ENCODE measurements at regions not wholly inside any gene's neighbourhood (a gene's known extent, or its start where the extent isn't known, plus 50 kb on each side); places are given as distances from the start of the nearest gene placed in this dataset.
"Not testable (repeated sequence)": the region's sequence is repeated elsewhere in the genome, so short reads cannot be mapped to it uniquely, and the experiment has no call there.

- H3K4me1 ChIP-seq (ENCODE audit: insufficient read depth, low read length), result no peaks in the 10 kb centered on the region
- no peak overlapping the region for H2AFZ ChIP-seq (ENCODE audit: low read depth, low read length)
- H3K27me3 ChIP-seq (ENCODE audit: insufficient read depth, low read length), result peaks cover 18% of the 10 kb centered on the region
- H3K4me3 ChIP-seq (ENCODE audit: low read length), result no peak overlapping the region
- H3K36me3 ChIP-seq (ENCODE audit: insufficient read depth, low read length), result no peaks in the 10 kb centered on the region
- no peaks in the 10 kb centered on the region for H3K9me3 ChIP-seq (ENCODE audit: low read length)
Observed at GRCh38 chr2:175363699-175364098, 182.2 kb upstream of the ATP5MC3 start.

GRCh38 chr2:175362331-175362730, 180.8 kb upstream of the ATP5MC3 start:
- H3K27me3 ChIP-seq (ENCODE audit: insufficient read depth, low read length), result peaks cover 18% of the 10 kb centered on the region
- H3K9me3 ChIP-seq (ENCODE audit: low read length), result no peaks in the 10 kb centered on the region
- no peaks in the 10 kb centered on the region for H3K36me3 ChIP-seq (ENCODE audit: insufficient read depth, low read length)

GRCh38 chr2:175359710-175360109, 178.2 kb upstream of the ATP5MC3 start:
- Histone ChIP-seq H3K4me3 (ENCODE audit: low read length) (no peak overlapping the region), H2AFZ (ENCODE audit: low read depth, low read length) (no peak overlapping the region), H3K36me3 (ENCODE audit: insufficient read depth, low read length) (no peaks in the 10 kb centered on the region), H3K9me3 (ENCODE audit: low read length) (no peaks in the 10 kb centered on the region), H3K4me1 (ENCODE audit: insufficient read depth, low read length) (no peaks in the 10 kb centered on the region), H3K27me3 (ENCODE audit: insufficient read depth, low read length) (peaks cover 6% of the 10 kb centered on the region)

More at GRCh38 chr2:175362331-175362730, 180.8 kb upstream of the ATP5MC3 start:
- H3K4me1 ChIP-seq (ENCODE audit: insufficient read depth, low read length), result no peaks in the 10 kb centered on the region
- no peak overlapping the region for H3K4me3 ChIP-seq (ENCODE audit: low read length)
- no peak overlapping the region for H2AFZ ChIP-seq (ENCODE audit: low read depth, low read length)

DNA sequence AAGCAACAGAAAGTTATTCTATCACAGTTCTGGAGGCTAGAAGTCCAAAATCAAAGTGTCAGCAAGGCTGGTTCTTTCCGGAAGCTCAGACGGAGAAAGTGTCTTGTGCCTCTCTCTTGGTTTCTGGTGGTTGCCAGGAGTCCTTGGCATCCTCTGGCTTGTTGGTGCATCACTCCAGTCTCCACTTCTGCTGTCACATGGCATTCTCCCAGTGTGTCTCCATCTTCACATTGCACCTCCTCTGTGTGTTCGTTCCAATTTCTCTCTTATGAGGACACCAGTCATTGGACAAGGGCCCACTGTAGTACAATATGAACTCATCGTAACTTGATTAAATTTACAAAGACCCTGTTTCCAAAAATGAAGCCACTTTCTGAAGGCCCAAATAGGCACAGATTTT, 175.4 kb upstream of the ATP5MC3 start:
- Histone ChIP-seq H3K36me3 (ENCODE audit: insufficient read depth, low read length) (no peaks in the 10 kb centered on the region), H3K27me3 (ENCODE audit: insufficient read depth, low read length) (no peaks in the 10 kb centered on the region), H3K9me3 (ENCODE audit: low read length) (no peaks in the 10 kb centered on the region), H3K4me3 (ENCODE audit: low read length) (no peak overlapping the region), H3K4me1 (ENCODE audit: insufficient read depth, low read length) (no peaks in the 10 kb centered on the region), H2AFZ (ENCODE audit: low read depth, low read length) (no peak overlapping the region)

DNA sequence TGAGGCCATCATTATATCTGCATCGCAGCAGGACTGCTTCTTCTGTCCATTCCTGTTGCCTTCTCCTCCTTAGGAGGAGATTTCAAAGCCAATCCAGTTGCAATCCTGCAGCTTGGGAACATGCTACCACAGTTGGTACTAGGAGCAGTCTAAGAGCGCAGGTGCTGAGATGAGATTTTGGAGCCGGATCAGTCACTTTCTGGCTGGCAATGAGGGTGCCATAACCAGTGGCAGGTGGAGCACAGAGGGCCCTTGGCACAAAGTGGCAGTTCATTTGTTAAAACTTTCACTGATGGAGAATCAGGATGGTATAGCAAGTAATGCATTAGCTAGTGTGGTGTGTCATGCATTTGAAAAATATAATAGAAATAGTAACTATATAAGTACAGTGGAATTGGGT, 173.7 kb upstream of the ATP5MC3 start:
- Histone ChIP-seq H3K4me1 (ENCODE audit: insufficient read depth, low read length) (no peaks in the 10 kb centered on the region), H3K27me3 (ENCODE audit: insufficient read depth, low read length) (no peaks in the 10 kb centered on the region), H3K36me3 (ENCODE audit: insufficient read depth, low read length) (no peaks in the 10 kb centered on the region)

DNA sequence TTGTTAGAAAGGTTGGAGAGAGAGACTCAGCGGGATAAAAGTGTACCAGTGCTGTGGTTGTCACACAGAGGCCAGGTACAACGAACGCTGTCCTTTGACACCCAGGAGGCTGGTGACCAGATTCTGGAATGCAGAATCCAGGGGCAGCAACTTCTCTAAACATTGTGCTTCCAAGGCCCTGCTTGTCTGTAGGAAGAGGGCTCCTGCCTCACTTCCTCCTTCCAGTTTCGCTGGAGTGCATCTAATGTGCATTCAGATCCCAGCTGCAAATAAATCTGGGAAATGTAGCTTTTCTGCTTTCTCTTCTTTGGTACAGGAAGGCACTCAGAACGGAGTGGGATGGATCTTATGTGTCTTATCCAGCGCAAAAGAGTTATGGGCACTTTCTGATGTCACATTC, 171.8 kb upstream of the ATP5MC3 start:
- Histone ChIP-seq H3K27me3 (ENCODE audit: insufficient read depth, low read length) (no peaks in the 10 kb centered on the region), H3K36me3 (ENCODE audit: insufficient read depth, low read length) (no peaks in the 10 kb centered on the region), H3K4me1 (ENCODE audit: insufficient read depth, low read length) (no peaks in the 10 kb centered on the region), H2AFZ (ENCODE audit: low read depth, low read length) (no peak overlapping the region), H3K9me3 (ENCODE audit: low read length) (no peaks in the 10 kb centered on the region), H3K4me3 (ENCODE audit: low read length) (no peak overlapping the region)

More for the DNA sequence above, 173.7 kb upstream of the ATP5MC3 start:
- Histone ChIP-seq H2AFZ (ENCODE audit: low read depth, low read length) (no peak overlapping the region), H3K4me3 (ENCODE audit: low read length) (no peak overlapping the region), H3K9me3 (ENCODE audit: low read length) (no peaks in the 10 kb centered on the region)

GRCh38 chr2:175351512-175351911, 170.0 kb upstream of the ATP5MC3 start:
- Histone ChIP-seq H3K4me1 (ENCODE audit: insufficient read depth, low read length) (no peaks in the 10 kb centered on the region), H3K9me3 (ENCODE audit: low read length) (no peaks in the 10 kb centered on the region), H3K27me3 (ENCODE audit: insufficient read depth, low read length) (no peaks in the 10 kb centered on the region), H2AFZ (ENCODE audit: low read depth, low read length) (no peak overlapping the region), H3K36me3 (ENCODE audit: insufficient read depth, low read length) (no peaks in the 10 kb centered on the region), H3K4me3 (ENCODE audit: low read length) (no peak overlapping the region)

- no peaks in the 10 kb centered on the region for H3K9me3 ChIP-seq (ENCODE audit: low read length)
- no peak overlapping the region for H2AFZ ChIP-seq (ENCODE audit: low read depth, low read length)
- H3K27me3 ChIP-seq (ENCODE audit: insufficient read depth, low read length), result no peaks in the 10 kb centered on the region
- H3K4me3 ChIP-seq (ENCODE audit: low read length), result no peak overlapping the region
- H3K36me3 ChIP-seq (ENCODE audit: insufficient read depth, low read length), result no peaks in the 10 kb centered on the region
- H3K4me1 ChIP-seq (ENCODE audit: insufficient read depth, low read length), result no peaks in the 10 kb centered on the region
Observed at GRCh38 chr2:175350105-175350504, 168.6 kb upstream of the ATP5MC3 start.

DNA sequence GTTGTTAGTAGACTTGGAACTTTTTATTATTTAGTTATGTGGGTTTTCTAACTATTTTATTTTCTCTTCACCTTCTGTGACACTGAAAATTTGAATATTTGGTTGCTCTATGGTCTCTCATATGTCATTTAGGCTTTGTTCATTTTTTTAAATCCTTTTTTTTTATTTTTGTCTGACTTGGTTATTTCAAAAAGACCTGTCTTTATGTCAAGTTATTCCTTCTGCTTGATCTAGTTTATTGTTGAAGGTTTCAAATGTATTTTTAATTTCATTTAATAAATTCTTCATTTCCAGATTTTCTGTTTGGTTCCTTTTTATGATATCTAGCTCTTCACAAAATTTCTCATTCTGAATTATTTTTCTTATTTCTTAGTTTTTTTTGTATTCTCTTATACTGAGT, 160.6 kb upstream of the ATP5MC3 start:
- no peaks in the 10 kb centered on the region for H3K9me3 ChIP-seq (ENCODE audit: low read length)
- H2AFZ ChIP-seq (ENCODE audit: low read depth, low read length), result no peak overlapping the region
- H3K4me3 ChIP-seq (ENCODE audit: low read length), result no peak overlapping the region
- H3K27me3 ChIP-seq (ENCODE audit: insufficient read depth, low read length), result no peaks in the 10 kb centered on the region
- no peaks in the 10 kb centered on the region for H3K36me3 ChIP-seq (ENCODE audit: insufficient read depth, low read length)
- no peaks in the 10 kb centered on the region for H3K4me1 ChIP-seq (ENCODE audit: insufficient read depth, low read length)

DNA sequence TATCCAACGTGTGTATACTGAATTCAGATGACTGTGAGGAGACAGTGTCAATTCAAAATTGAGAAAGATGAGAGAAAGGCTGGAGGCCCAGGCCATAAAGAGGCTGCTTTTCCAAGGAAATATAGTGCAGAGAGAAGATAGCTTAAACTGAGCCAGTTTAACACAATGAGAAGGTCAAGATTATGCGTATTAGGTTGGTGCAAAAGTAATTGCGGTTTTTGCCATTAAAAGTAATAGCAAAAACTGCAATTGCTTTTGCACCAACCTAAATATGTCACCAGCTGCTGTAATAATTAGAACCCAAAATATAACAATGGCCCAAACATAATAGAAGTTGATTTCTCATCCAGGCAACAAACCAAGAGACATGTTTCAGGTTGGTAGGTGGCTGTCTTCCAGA, 148.7 kb upstream of the ATP5MC3 start:
- Histone ChIP-seq H2AFZ (ENCODE audit: low read depth, low read length) (no peak overlapping the region), H3K27me3 (ENCODE audit: insufficient read depth, low read length) (no peaks in the 10 kb centered on the region), H3K9me3 (ENCODE audit: low read length) (no peaks in the 10 kb centered on the region), H3K36me3 (ENCODE audit: insufficient read depth, low read length) (no peaks in the 10 kb centered on the region), H3K4me3 (ENCODE audit: low read length) (no peak overlapping the region), H3K4me1 (ENCODE audit: insufficient read depth, low read length) (no peaks in the 10 kb centered on the region)

- no peaks in the 10 kb centered on the region for H3K9me3 ChIP-seq (ENCODE audit: low read length)
- no peaks in the 10 kb centered on the region for H3K4me1 ChIP-seq (ENCODE audit: insufficient read depth, low read length)
- no peaks in the 10 kb centered on the region for H3K36me3 ChIP-seq (ENCODE audit: insufficient read depth, low read length)
- H3K27me3 ChIP-seq (ENCODE audit: insufficient read depth, low read length), result no peaks in the 10 kb centered on the region
- H3K4me3 ChIP-seq (ENCODE audit: low read length), result no peak overlapping the region
- H2AFZ ChIP-seq (ENCODE audit: low read depth, low read length), result no peak overlapping the region
Observed at GRCh38 chr2:175326801-175327200, 145.3 kb upstream of the ATP5MC3 start.

DNA sequence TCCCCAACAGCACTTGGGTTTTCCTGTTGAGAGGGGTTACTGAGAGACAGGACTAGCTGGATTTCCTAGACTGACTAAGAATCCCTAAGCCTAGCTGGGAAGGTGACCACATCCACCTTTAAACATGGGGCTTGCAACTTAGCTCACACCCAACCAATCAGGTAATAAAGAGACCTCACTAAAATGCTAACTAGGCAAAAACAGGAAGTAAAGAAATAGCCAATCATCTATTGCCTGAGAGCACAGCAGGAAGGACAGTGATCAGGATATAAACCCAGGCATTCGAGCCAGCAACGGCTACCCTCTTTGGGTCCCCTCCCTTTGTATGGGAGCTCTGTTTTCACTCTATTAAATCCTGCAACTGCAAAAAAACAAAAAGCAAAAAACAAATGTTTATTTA, 144.7 kb upstream of the ATP5MC3 start:
- not testable (repeated sequence) for H2AFZ ChIP-seq (ENCODE audit: low read depth, low read length); H3K4me3 ChIP-seq (ENCODE audit: low read length); H3K27me3 ChIP-seq (ENCODE audit: insufficient read depth, low read length); H3K9me3 ChIP-seq (ENCODE audit: low read length); H3K4me1 ChIP-seq (ENCODE audit: insufficient read depth, low read length); H3K36me3 ChIP-seq (ENCODE audit: insufficient read depth, low read length)

GRCh38 chr2:175323162-175323561, 141.7 kb upstream of the ATP5MC3 start:
- H3K36me3 ChIP-seq (ENCODE audit: insufficient read depth, low read length), result no peaks in the 10 kb centered on the region
- no peak overlapping the region for H2AFZ ChIP-seq (ENCODE audit: low read depth, low read length)
- H3K27me3 ChIP-seq (ENCODE audit: insufficient read depth, low read length), result peaks cover 3% of the 10 kb centered on the region
- no peaks in the 10 kb centered on the region for H3K4me1 ChIP-seq (ENCODE audit: insufficient read depth, low read length)
- no peak overlapping the region for H3K4me3 ChIP-seq (ENCODE audit: low read length)
- H3K9me3 ChIP-seq (ENCODE audit: low read length), result no peaks in the 10 kb centered on the region

- Histone ChIP-seq H3K9me3 (ENCODE audit: low read length) (no peaks in the 10 kb centered on the region), H3K36me3 (ENCODE audit: insufficient read depth, low read length) (no peaks in the 10 kb centered on the region), H3K4me3 (ENCODE audit: low read length) (no peak overlapping the region), H3K4me1 (ENCODE audit: insufficient read depth, low read length) (no peaks in the 10 kb centered on the region), H3K27me3 (ENCODE audit: insufficient read depth, low read length) (peaks cover 3% of the 10 kb centered on the region), H2AFZ (ENCODE audit: low read depth, low read length) (no peak overlapping the region)
Observed at GRCh38 chr2:175318542-175318941, 137.0 kb upstream of the ATP5MC3 start.
